HG03432 (cell line): ENCODE measurements at regions not wholly inside any gene's neighbourhood (a gene's known extent, or its start where the extent isn't known, plus 50 kb on each side); places are given as distances from the start of the nearest gene placed in this dataset.

Experiments used
- ATAC-seq: cut with Tn5 transposase; IDR thresholded peaks from one replicate; pipeline ENCODE4 v1.9.1; 2021; ENCODE audit warnings: mild to moderate bottlenecking, moderate library complexity; ENCODE audit not compliant: unreplicated experiment

DNA sequence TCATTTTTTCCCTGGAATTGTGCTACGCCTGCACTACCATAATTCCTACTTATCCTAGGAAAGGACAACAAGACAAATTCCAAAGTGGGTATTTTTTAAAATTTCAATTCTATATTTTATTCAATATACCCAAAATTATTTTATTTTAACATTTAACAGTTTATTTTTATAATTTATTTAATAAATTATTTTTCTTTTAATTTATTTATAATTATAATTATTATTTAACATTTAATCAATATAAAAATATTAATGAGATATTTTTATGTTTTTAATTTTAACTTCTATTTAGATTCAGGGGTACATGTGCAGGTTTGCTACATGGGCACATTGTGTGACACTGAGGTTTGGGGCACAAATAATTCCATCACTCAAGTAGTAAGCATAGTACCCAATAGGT lies 65.6 kb upstream of the VSTM2A start:
- no peak for ATAC-seq

GRCh38 chr7:54477083-54477482 lies 65.1 kb upstream of the VSTM2A start:
- ATAC-seq = no peak

DNA sequence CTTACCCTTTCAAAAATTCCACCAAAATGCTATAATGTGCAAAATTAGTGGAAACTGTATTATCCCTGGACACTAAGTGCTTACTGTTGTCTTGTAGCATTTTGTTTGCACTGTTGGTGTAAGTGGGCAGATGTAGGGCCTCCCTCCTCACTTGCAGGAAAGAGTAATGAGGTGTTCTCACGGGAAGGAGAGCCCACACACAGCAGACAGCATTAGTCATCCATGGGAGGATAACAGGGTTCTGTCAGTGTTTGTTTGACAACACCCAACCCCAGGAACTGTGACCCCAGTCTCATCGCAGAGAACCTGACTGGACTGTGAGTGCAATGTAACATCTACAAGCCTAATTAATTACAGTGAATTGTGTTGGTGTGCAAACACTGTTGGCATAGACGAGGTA lies 58.7 kb upstream of the VSTM2A start:
- no peak for ATAC-seq

DNA sequence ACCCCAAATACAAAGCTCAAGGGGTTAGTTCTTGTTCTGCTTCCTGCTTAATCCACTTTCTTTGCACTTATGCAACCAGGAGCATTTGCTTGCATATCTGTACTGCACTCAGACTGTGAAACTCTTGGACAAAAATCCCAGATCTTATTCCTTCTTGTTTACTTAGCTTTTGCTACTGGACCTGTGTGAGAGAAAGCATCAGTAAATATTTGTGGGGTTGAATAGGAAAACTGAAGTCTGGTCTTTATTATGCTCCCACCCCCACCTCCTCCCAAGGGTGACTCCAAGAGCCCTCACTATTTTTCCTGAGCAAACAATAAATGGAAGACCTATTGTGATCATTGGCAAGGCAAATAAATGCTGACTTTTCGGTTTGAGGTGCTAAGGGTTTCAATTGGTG lies 57.1 kb upstream of the VSTM2A start:
- no peak for ATAC-seq
